Ishikawa (cell line): ENCODE measurements at regions not wholly inside any gene's neighbourhood (a gene's known extent, or its start where the extent isn't known, plus 50 kb on each side); places are given as distances from the start of the nearest gene placed in this dataset.

ENCODE experiments used
- CEBPB ChIP-seq: IDR thresholded peaks from 2 replicates; pipeline ENCODE4 v1.6.1; 2012
- CREB1 ChIP-seq: IDR thresholded peaks from 2 replicates; pipeline ENCODE4 v1.6.1; 2012; ENCODE audit warnings: low read depth
- EGR1 ChIP-seq: IDR thresholded peaks from 2 replicates; pipeline ENCODE4 v1.6.1; 2012
- EP300 ChIP-seq: IDR thresholded peaks from 2 replicates; pipeline ENCODE4 v1.6.1; 2012; ENCODE audit warnings: borderline replicate concordance
- FOXM1 ChIP-seq: IDR thresholded peaks from 2 replicates; pipeline ENCODE4 v1.6.1; 2012; ENCODE audit warnings: low read depth, borderline replicate concordance
- MAX ChIP-seq: IDR thresholded peaks from 2 replicates; pipeline ENCODE4 v1.6.1; 2012
- NFIC ChIP-seq: IDR thresholded peaks from 2 replicates; pipeline ENCODE4 v1.6.1; 2012
- RAD21 ChIP-seq: IDR thresholded peaks from 2 replicates; pipeline ENCODE4 v1.6.1; 2012; ENCODE audit warnings: low read depth
- REST ChIP-seq: IDR thresholded peaks from 2 replicates; pipeline ENCODE4 v1.6.1; 2012; ENCODE audit warnings: low read depth, mild to moderate bottlenecking
- TAF1 ChIP-seq: IDR thresholded peaks from 2 replicates; pipeline ENCODE4 v1.6.1; 2012; ENCODE audit warnings: low read depth, mild to moderate bottlenecking
- TCF12 ChIP-seq: IDR thresholded peaks from 2 replicates; pipeline ENCODE4 v1.6.1; 2012; ENCODE audit warnings: low read depth
- TEAD4 ChIP-seq: IDR thresholded peaks from 2 replicates; pipeline ENCODE4 v1.6.1; 2012
- USF1 ChIP-seq: IDR thresholded peaks from 2 replicates; pipeline ENCODE4 v1.6.1; 2012
- YY1 ChIP-seq: IDR thresholded peaks from 2 replicates; pipeline ENCODE4 v1.6.1; 2012; ENCODE audit warnings: low read depth
- ZBTB7A ChIP-seq: IDR thresholded peaks from 2 replicates; pipeline ENCODE4 v1.6.1; 2012; ENCODE audit warnings: low read depth

- TF ChIP-seq NFIC (no peak), EGR1 (no peak), CREB1 (no peak), EP300 (no peak), TEAD4 (no peak), FOXM1 (no peak)
These were observed 361.9 kb upstream of the RASGEF1B start for GRCh38 chr4:81833576-81833975.

GRCh38 chr4:81828991-81829390 is 357.3 kb upstream of the RASGEF1B start:
- TF ChIP-seq USF1 (no peak), TEAD4 (no peak), FOXM1 (no peak), TCF12 (no peak), EP300 (no peak), NFIC (no peak), REST (no peak), EGR1 (no peak), MAX (no peak), YY1 (no peak), TAF1 (no peak), ZBTB7A (no peak), CREB1 (no peak), RAD21 (no peak), CEBPB (no peak)

GRCh38 chr4:81827577-81828202 is 356.0 kb upstream of the RASGEF1B start:
- no peak for TF ChIP-seq EP300
- TF ChIP-seq FOXM1: no peak
- TF ChIP-seq REST: no peak
- TF ChIP-seq NFIC: no peak
- no peak for TF ChIP-seq MAX
- no peak for TF ChIP-seq TAF1
- TF ChIP-seq EGR1: no peak
- no peak for TF ChIP-seq CREB1
- no peak for TF ChIP-seq TCF12
- TF ChIP-seq RAD21: no peak
- TF ChIP-seq YY1: no peak
- TF ChIP-seq USF1: no peak
- TF ChIP-seq CEBPB: no peak
- no peak for TF ChIP-seq ZBTB7A
- TF ChIP-seq TEAD4: no peak

GRCh38 chr4:81826817-81827424 is 355.2 kb upstream of the RASGEF1B start:
- TF ChIP-seq MAX: no peak
- TF ChIP-seq RAD21: no peak
- no peak for TF ChIP-seq ZBTB7A
- TF ChIP-seq CEBPB: no peak
- no peak for TF ChIP-seq YY1
- TF ChIP-seq EGR1: no peak
- TF ChIP-seq EP300: no peak
- TF ChIP-seq TAF1: no peak
- TF ChIP-seq TCF12: no peak
- TF ChIP-seq REST: no peak
- no peak for TF ChIP-seq FOXM1
- TF ChIP-seq NFIC: no peak
- TF ChIP-seq USF1: no peak
